PFSK-1 (cell line): ENCODE measurements at regions not wholly inside any gene's neighbourhood (a gene's known extent, or its start where the extent isn't known, plus 50 kb on each side); places are given as distances from the start of the nearest gene placed in this dataset.

ENCODE experiments used
- FOXP2 ChIP-seq: optimal IDR thresholded peaks from 2 replicates; pipeline ENCODE3; 2011; ENCODE audit warnings: borderline replicate concordance, control low read depth, inconsistent platforms; ENCODE audit not compliant: insufficient read depth; ENCODE audit errors: extremely low read length, extremely low read depth
- POLR2AphosphoS5 ChIP-seq: IDR thresholded peaks from 2 replicates; pipeline ENCODE4 v1.6.1; 2012; ENCODE audit warnings: low read depth, mild to moderate bottlenecking, control low read depth, low read length, moderate library complexity
- SIN3A ChIP-seq: IDR thresholded peaks from 2 replicates; pipeline ENCODE4 v1.6.1; 2012; ENCODE audit warnings: mild to moderate bottlenecking, low read length, moderate library complexity, borderline replicate concordance; ENCODE audit not compliant: insufficient read depth
- TAF1 ChIP-seq: IDR thresholded peaks from 2 replicates; pipeline ENCODE4 v1.6.1; 2012; ENCODE audit warnings: low read length, control low read depth, borderline replicate concordance; ENCODE audit not compliant: insufficient read depth
- TF ChIP-seq, protein P1 (sequence below), 2 experiments: IDR thresholded peaks; 2 replicates each; pipeline versions ENCODE4 v1.6.1 to v1.8.0; 2011 to 2012; ENCODE audit warnings: low read depth in 2 of 2, low read length in 2 of 2, control low read depth in 1 of 2, inconsistent platforms in 1 of 2, mild to moderate bottlenecking in 1 of 2, moderate library complexity in 1 of 2; ENCODE audit not compliant: insufficient read depth in 1 of 2

GRCh38 chr16:9458816-9459215 lies 367.4 kb downstream of the HAPSTR1 start:
- TF ChIP-seq SIN3A = no peak
- no peak for TF ChIP-seq FOXP2
- no peak for TF ChIP-seq POLR2AphosphoS5

- no peak for TF ChIP-seq SIN3A
- TF ChIP-seq FOXP2 = no peak
- TF ChIP-seq TAF1 = no peak
- TF ChIP-seq POLR2AphosphoS5 = no peak
- TF ChIP-seq, protein P1, sequence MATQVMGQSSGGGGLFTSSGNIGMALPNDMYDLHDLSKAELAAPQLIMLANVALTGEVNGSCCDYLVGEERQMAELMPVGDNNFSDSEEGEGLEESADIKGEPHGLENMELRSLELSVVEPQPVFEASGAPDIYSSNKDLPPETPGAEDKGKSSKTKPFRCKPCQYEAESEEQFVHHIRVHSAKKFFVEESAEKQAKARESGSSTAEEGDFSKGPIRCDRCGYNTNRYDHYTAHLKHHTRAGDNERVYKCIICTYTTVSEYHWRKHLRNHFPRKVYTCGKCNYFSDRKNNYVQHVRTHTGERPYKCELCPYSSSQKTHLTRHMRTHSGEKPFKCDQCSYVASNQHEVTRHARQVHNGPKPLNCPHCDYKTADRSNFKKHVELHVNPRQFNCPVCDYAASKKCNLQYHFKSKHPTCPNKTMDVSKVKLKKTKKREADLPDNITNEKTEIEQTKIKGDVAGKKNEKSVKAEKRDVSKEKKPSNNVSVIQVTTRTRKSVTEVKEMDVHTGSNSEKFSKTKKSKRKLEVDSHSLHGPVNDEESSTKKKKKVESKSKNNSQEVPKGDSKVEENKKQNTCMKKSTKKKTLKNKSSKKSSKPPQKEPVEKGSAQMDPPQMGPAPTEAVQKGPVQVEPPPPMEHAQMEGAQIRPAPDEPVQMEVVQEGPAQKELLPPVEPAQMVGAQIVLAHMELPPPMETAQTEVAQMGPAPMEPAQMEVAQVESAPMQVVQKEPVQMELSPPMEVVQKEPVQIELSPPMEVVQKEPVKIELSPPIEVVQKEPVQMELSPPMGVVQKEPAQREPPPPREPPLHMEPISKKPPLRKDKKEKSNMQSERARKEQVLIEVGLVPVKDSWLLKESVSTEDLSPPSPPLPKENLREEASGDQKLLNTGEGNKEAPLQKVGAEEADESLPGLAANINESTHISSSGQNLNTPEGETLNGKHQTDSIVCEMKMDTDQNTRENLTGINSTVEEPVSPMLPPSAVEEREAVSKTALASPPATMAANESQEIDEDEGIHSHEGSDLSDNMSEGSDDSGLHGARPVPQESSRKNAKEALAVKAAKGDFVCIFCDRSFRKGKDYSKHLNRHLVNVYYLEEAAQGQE (IDR thresholded peaks at IDR 0.05; ENCODE audit: insufficient read depth in 1 of 2, low read depth in 2 of 2, low read length in 2 of 2) = no peak
Observed at GRCh38 chr16:9462984-9463383, 371.5 kb downstream of the HAPSTR1 start.

DNA sequence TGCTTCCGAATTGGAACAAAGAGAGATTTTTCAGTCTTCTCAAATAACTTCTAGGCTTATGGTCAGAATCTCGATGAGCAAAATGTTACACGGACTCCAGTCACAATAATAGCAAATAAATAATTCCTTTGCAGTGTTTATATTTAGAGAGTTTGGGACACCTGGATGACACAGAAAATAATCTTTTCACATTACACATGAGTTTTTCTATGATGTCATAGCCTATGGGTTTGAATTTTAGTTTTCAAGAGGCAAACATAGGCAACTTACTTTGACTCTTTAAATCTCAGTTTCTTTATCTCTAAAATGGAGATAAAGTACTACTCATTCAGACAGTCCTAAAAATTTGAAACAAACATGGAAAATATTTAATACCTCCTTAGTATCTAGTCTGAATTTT lies 372.0 kb downstream of the HAPSTR1 start:
- TF ChIP-seq TAF1 (no peak), POLR2AphosphoS5 (no peak), SIN3A (no peak), FOXP2 (no peak)
- TF ChIP-seq, protein P1 (IDR thresholded peaks at IDR 0.05; ENCODE audit: insufficient read depth in 1 of 2, low read depth in 2 of 2, low read length in 2 of 2) = no peak

DNA sequence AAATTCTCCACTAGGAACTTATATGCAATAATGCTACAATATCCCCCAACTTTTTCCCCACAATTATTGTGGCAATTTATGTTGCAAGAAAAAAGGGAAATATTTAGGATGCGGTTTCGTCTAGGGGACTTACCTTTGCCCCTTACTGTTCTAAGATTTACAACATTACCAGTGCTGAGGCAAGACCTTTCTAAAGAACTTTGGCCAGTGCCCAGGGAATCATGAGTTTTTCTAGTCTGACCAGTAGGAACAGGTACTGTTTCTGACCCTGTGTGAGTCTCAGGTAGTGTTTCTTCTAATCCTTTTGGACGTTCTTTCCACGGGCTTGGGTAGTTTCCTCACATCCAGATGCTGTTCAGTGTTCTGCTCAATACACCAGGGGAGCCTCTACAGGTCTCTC lies 373.7 kb downstream of the HAPSTR1 start:
- TF ChIP-seq SIN3A (no peak), FOXP2 (no peak), POLR2AphosphoS5 (no peak), TAF1 (no peak)
- TF ChIP-seq, protein P1 (IDR thresholded peaks at IDR 0.05; ENCODE audit: insufficient read depth in 1 of 2, low read depth in 2 of 2, low read length in 2 of 2) = no peak

- TF ChIP-seq FOXP2 (no peak), TAF1 (no peak), SIN3A (no peak)
Observed at GRCh38 chr16:9469512-9469911, 378.1 kb downstream of the HAPSTR1 start.

- TF ChIP-seq TAF1 = no peak
- TF ChIP-seq POLR2AphosphoS5 = no peak
- TF ChIP-seq FOXP2 = no peak
- TF ChIP-seq, protein P1 (IDR thresholded peaks at IDR 0.05; ENCODE audit: insufficient read depth in 1 of 2, low read depth in 2 of 2, low read length in 2 of 2) = no peak
- TF ChIP-seq SIN3A = no peak
Observed at GRCh38 chr16:9476744-9477143, 385.3 kb downstream of the HAPSTR1 start.
